Astrocyte of the spinal cord (primary cell): ENCODE measurements at regions not wholly inside any gene's neighbourhood (a gene's known extent, or its start where the extent isn't known, plus 50 kb on each side); places are given as distances from the start of the nearest gene placed in this dataset.
"Not testable (repeated sequence)": the region's sequence is repeated elsewhere in the genome, so short reads cannot be mapped to it uniquely, and the experiment has no call there.

Source experiments
- DNase-seq: peaks from one replicate; pipeline ENCODE4 v3.0.0; 2011; ENCODE audit warnings: low read depth, low spot score
- H3K4me3 ChIP-seq: 2 replicates; pipeline ENCODE4 v1.5.1; 2011; ENCODE audit warnings: low read depth, mild to moderate bottlenecking, low read length, moderate library complexity
- in situ Hi-C: cut with HindIII; loops from 2 replicates; pipeline ENCODE4 v1.10.0; 2017; ENCODE audit warnings: low sequenced_read_pairs
- TF ChIP-seq, protein P1 (sequence below): IDR thresholded peaks from 2 replicates; pipeline ENCODE4 v1.5.1; 2012; ENCODE audit warnings: low read depth, mild to moderate bottlenecking, low read length, inconsistent platforms

DNA sequence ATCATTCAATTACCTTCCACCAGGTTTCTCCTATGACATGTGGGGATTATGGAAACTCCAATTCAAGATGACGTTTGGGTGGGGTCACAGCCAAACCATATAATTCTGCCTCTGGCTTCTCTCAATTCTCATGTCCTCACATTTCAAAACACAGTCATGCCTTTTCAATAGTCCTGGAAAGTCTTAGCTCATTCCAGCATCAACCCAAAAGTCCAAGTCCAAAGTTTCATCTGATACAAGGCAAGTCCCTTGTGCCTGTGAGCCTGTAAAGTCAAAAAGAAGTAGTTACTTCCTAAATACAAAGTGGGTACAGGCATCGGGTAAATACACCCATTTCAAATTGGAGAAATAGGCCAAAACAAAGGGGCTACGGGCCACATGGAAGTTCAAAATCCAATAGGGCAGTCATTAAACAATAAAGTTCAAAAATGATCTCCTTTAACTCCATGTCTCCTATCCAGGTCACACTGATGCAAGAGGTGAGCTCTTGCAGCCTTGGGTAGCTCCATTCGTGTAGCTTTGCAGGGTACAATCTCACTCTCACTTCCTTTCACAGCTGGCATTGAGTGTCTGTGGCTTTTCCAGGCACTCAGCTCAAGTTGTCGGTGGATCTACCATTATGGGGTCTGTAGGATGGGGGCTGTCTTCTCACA is 112.9 kb downstream of the FCRL5 start:
- in situ Hi-C loops: no loop called here
- H3K4me3 ChIP-seq: no peak overlapping the region
- TF ChIP-seq, protein P1, sequence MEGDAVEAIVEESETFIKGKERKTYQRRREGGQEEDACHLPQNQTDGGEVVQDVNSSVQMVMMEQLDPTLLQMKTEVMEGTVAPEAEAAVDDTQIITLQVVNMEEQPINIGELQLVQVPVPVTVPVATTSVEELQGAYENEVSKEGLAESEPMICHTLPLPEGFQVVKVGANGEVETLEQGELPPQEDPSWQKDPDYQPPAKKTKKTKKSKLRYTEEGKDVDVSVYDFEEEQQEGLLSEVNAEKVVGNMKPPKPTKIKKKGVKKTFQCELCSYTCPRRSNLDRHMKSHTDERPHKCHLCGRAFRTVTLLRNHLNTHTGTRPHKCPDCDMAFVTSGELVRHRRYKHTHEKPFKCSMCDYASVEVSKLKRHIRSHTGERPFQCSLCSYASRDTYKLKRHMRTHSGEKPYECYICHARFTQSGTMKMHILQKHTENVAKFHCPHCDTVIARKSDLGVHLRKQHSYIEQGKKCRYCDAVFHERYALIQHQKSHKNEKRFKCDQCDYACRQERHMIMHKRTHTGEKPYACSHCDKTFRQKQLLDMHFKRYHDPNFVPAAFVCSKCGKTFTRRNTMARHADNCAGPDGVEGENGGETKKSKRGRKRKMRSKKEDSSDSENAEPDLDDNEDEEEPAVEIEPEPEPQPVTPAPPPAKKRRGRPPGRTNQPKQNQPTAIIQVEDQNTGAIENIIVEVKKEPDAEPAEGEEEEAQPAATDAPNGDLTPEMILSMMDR: no peak
- DNase-seq: no peak

DNA sequence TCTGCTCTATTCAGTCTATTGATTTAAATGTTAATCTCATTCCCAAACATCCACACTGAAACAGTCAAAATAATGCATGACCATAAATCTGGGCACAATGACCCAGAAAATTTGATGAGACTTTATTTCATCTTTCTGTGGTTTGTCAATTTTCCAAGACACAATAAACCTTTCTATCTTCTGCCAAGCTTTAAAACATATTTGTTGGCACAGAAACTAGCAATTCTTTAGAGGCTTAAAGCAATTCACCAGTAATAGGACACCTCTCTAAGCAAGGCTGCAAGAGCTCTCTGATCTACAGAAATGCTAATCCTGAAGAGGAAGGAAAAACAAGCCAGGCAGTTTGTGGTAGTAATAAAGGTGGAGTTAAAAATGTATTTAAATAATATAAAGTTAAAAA is 113.7 kb downstream of the FCRL5 start:
- peak; percentile 41 for DNase-seq
- TF ChIP-seq, protein P1: no peak
- no peak overlapping the region for H3K4me3 ChIP-seq
- in situ Hi-C loops: no loop called here

DNA sequence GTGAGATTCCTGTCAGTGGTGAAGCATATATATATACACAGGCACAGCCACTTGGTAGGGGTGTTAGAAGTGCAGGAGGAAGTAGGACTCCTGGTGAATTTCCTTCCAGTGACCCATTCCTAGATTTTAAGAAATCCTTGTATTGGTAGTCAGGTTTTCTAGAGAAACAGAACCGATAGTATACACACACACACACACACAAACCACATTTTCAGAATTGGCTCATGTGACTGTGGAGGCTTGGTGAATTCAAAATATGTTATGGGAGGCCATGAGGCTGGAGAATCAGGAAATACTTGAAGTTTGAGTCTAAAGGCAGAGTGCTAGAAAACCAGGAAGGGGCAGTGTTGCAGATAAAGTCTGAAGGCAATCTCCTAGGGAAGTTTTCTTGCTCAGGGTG is 114.2 kb downstream of the FCRL5 start:
- in situ Hi-C loops: no loop called here
- TF ChIP-seq, protein P1: no peak
- no peak overlapping the region for H3K4me3 ChIP-seq
- peak; percentile 50 for DNase-seq

DNA sequence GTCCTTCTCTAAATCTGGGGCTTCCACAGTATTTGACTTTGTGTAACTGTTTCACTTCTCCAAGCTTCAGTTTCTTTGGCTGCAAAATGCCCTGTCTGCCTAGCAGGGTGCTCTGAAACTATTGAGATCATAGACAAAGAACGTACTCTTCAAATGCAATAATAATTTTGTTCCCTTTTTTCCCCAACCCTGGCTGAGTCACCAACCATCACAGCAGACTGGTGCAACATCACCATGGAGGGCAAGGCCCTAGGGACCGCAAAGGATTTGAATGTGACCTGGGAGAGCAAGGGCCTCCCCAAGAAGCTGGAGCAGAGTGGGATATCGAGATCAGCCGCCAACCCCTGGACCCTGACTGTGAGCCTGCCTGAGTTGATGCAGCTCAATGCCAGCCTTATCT is 115.0 kb downstream of the FCRL5 start:
- no peak overlapping the region for H3K4me3 ChIP-seq

DNA sequence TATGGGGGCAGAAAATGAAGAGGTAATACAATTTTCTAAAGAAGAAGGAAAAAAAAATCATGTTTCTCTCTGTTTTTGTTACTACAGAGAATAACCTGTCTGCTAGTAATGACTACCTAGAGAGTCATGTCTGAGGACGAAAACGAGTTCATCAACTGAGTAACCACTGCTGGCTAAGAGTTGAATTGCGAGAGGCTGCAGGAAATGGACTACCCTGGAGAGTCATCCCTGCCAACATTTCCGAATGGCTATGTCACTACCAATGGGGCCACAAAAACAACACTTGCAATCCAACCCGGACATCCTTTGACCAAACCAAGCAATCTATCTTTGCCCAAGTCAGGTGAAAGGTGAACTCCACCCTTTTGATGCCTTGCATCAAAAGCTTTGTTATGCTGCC is 120.6 kb downstream of the FCRL5 start:
- in situ Hi-C loops: no loop called here
- TF ChIP-seq, protein P1: no peak

More for the DNA sequence above, 115.0 kb downstream of the FCRL5 start:
- in situ Hi-C loops: no loop called here
- TF ChIP-seq, protein P1: no peak
- no peak for DNase-seq

DNA sequence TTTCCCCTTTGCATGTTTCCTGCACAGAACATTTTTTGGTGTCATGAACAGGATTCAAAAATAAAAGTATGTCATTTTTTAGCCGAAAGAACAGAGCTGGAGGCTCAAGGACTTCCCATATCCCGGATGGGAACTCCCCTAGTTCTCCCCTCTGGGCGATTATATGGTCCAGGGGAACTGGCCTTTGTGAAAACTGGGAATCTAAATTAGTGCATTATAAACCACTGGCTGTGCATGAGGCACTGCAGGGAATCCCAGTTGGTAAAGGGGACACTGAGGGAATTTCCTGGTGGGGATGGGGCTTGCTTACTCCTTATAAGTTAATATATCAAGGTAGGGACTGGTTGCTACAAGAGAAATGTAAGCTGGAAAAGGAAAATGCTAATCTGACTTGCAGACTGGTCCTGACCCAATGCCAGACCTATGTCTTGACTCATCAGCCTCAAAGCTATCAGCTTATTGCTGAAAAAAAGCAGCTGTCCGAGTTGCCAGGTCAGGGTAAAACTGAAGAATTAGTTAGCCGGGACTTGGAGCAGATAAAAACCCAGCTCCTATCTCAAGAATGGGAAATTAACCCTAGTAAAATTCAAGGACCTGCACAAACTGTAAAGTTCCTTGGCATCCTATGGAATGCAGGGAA is 122.6 kb downstream of the FCRL5 start:
- in situ Hi-C loops: no loop called here
- no peak overlapping the region for H3K4me3 ChIP-seq
- TF ChIP-seq, protein P1: no peak
- DNase-seq: peak; percentile 52

More for the DNA sequence above, 120.6 kb downstream of the FCRL5 start:
- no peak overlapping the region for H3K4me3 ChIP-seq
- peak; percentile 69 for DNase-seq

DNA sequence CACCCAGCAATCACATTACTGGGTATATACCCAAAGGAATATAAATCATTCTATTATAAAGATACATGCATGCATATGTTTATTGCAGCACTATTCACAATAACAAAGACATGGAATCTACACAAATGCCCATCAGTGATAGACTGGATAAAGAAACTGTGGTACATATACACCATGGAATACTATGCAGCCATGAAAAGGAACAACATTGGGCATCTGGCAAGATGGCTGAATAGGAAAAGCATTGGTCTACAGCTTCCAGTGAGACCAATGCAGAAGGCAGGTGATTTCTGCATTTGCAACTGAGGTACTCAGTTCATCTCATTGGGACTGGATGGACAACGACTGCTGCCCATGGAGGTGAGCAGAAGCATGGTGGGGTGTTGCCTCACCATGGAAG is 128.6 kb downstream of the FCRL5 start:
- DNase-seq, in situ Hi-C loops: not testable (repeated sequence)

More for the DNA sequence above, 128.6 kb downstream of the FCRL5 start:
- not testable (repeated sequence) for H3K4me3 ChIP-seq
